ENCODE measurements at regions not wholly inside any gene's neighbourhood (a gene's known extent, or its start where the extent isn't known, plus 50 kb on each side); places are given as distances from the start of the nearest gene placed in this dataset.

GRCh38 chr2:128624956-128625355, 306.3 kb upstream of the HS6ST1 start:
- CTCF ChIA-PET: no interaction called here
- no peaks in the 10 kb centered on the region for H3K36me3 Mint-ChIP-seq
- no peak overlapping the region for H3K4me3 Mint-ChIP-seq
- POLR2A ChIA-PET: no interaction called here
- intact Hi-C loops (cut with micrococcal nuclease): no loop called here
- H3K27me3 Mint-ChIP-seq: peaks cover 4% of the 10 kb centered on the region
- H3K27ac Mint-ChIP-seq: no peak overlapping the region
- DNase-seq: no peak
- H3K9me3 Mint-ChIP-seq: no peaks in the 10 kb centered on the region
- peaks cover 5% of the 10 kb centered on the region for H3K4me1 Mint-ChIP-seq (ENCODE audit: low read depth)

- H3K27me3 Mint-ChIP-seq: peaks cover 4% of the 10 kb centered on the region
- CTCF ChIA-PET: no interaction called here
- no peak overlapping the region for H3K4me3 Mint-ChIP-seq
These were observed 306.8 kb upstream of the HS6ST1 start for GRCh38 chr2:128625421-128625820.

GRCh38 chr2:128625963-128626759, 307.5 kb upstream of the HS6ST1 start:
- intact Hi-C loops (cut with micrococcal nuclease): no loop called here
- DNase-seq: no peak
- Mint-ChIP-seq H3K36me3 (no peaks in the 10 kb centered on the region), H3K4me3 (no peak overlapping the region), H3K27me3 (peaks cover 4% of the 10 kb centered on the region), H3K4me1 (ENCODE audit: low read depth) (peaks cover 5% of the 10 kb centered on the region), H3K9me3 (no peaks in the 10 kb centered on the region), H3K27ac (no peak overlapping the region)
- POLR2A ChIA-PET: no interaction called here
- CTCF ChIA-PET: no interaction called here

More at GRCh38 chr2:128625421-128625820, 306.8 kb upstream of the HS6ST1 start:
- no peak overlapping the region for H3K27ac Mint-ChIP-seq
- no peaks in the 10 kb centered on the region for H3K36me3 Mint-ChIP-seq
- intact Hi-C loops (cut with micrococcal nuclease): no loop called here
- no peak for DNase-seq
- H3K9me3 Mint-ChIP-seq: no peaks in the 10 kb centered on the region
- POLR2A ChIA-PET: no interaction called here
- peaks cover 5% of the 10 kb centered on the region for H3K4me1 Mint-ChIP-seq (ENCODE audit: low read depth)

GRCh38 chr2:128626760-128627511, 308.3 kb upstream of the HS6ST1 start:
- Mint-ChIP-seq H3K27ac (no peak overlapping the region), H3K27me3 (peaks cover 4% of the 10 kb centered on the region), H3K36me3 (no peaks in the 10 kb centered on the region), H3K4me1 (ENCODE audit: low read depth) (peaks cover 5% of the 10 kb centered on the region), H3K4me3 (no peak overlapping the region), H3K9me3 (no peaks in the 10 kb centered on the region)
- ChIA-PET CTCF (no interaction called here), POLR2A (interaction anchor here (0.5 kb wide), 1 partner anchor 293 kb away, joined by 4 read pairs; no protein-coding TSS in a partner anchor)
- intact Hi-C loops (cut with micrococcal nuclease): no loop called here
- no peak for DNase-seq

GRCh38 chr2:128628206-128628605, 309.5 kb upstream of the HS6ST1 start:
- Mint-ChIP-seq H3K4me3 (no peak overlapping the region), H3K36me3 (no peaks in the 10 kb centered on the region), H3K27me3 (peaks cover 4% of the 10 kb centered on the region), H3K27ac (no peak overlapping the region), H3K9me3 (no peaks in the 10 kb centered on the region), H3K4me1 (ENCODE audit: low read depth) (peaks cover 5% of the 10 kb centered on the region)
- POLR2A ChIA-PET: no interaction called here
- CTCF ChIA-PET: no interaction called here
- intact Hi-C loops (cut with micrococcal nuclease): no loop called here
- no peak for DNase-seq

- Mint-ChIP-seq H3K27me3 (peaks cover 4% of the 10 kb centered on the region), H3K36me3 (no peaks in the 10 kb centered on the region), H3K27ac (no peak overlapping the region), H3K4me3 (no peak overlapping the region), H3K4me1 (ENCODE audit: low read depth) (peaks cover 5% of the 10 kb centered on the region), H3K9me3 (no peaks in the 10 kb centered on the region)
- CTCF ChIA-PET: interaction anchor here (1.2 kb wide), 1 partner anchor 19 kb away, joined by 3 read pairs; no protein-coding TSS in a partner anchor
- intact Hi-C loops (cut with micrococcal nuclease): no loop called here
- no peak for DNase-seq
- POLR2A ChIA-PET: no interaction called here
These were observed 310.3 kb upstream of the HS6ST1 start for GRCh38 chr2:128628996-128629395.

- H3K9me3 Mint-ChIP-seq: no peaks in the 10 kb centered on the region
- CTCF ChIA-PET: no interaction called here
- peaks cover 4% of the 10 kb centered on the region for H3K27me3 Mint-ChIP-seq
- no peak for DNase-seq
- no peak overlapping the region for H3K4me3 Mint-ChIP-seq
- H3K27ac Mint-ChIP-seq: no peak overlapping the region
- intact Hi-C loops (cut with micrococcal nuclease): no loop called here
- POLR2A ChIA-PET: no interaction called here
- no peaks in the 10 kb centered on the region for H3K36me3 Mint-ChIP-seq
- no peaks in the 10 kb centered on the region for H3K4me1 Mint-ChIP-seq (ENCODE audit: low read depth)
These were observed 312.5 kb upstream of the HS6ST1 start for GRCh38 chr2:128630974-128631697.

GRCh38 chr2:128631698-128632500, 313.2 kb upstream of the HS6ST1 start:
- no peak for DNase-seq
- Mint-ChIP-seq H3K27me3 (no peaks in the 10 kb centered on the region), H3K4me1 (ENCODE audit: low read depth) (no peaks in the 10 kb centered on the region), H3K4me3 (no peak overlapping the region), H3K36me3 (no peaks in the 10 kb centered on the region), H3K27ac (no peak overlapping the region), H3K9me3 (no peaks in the 10 kb centered on the region)
- intact Hi-C loops (cut with micrococcal nuclease): no loop called here
- POLR2A ChIA-PET: no interaction called here
- CTCF ChIA-PET: no interaction called here

GRCh38 chr2:128632501-128632800, 313.8 kb upstream of the HS6ST1 start:
- CTCF ChIA-PET: no interaction called here
- no peak overlapping the region for H3K4me3 Mint-ChIP-seq
- no peak for DNase-seq
- no peak overlapping the region for H3K27ac Mint-ChIP-seq
- POLR2A ChIA-PET: no interaction called here
- intact Hi-C loops (cut with micrococcal nuclease): no loop called here
- no peaks in the 10 kb centered on the region for H3K36me3 Mint-ChIP-seq
- H3K9me3 Mint-ChIP-seq: no peaks in the 10 kb centered on the region
- no peaks in the 10 kb centered on the region for H3K27me3 Mint-ChIP-seq
- no peaks in the 10 kb centered on the region for H3K4me1 Mint-ChIP-seq (ENCODE audit: low read depth)

GRCh38 chr2:128633501-128633900, 314.8 kb upstream of the HS6ST1 start:
- Mint-ChIP-seq H3K27ac (no peak overlapping the region), H3K4me1 (ENCODE audit: low read depth) (no peaks in the 10 kb centered on the region), H3K9me3 (no peaks in the 10 kb centered on the region), H3K27me3 (peaks cover under 1% of the 10 kb centered on the region), H3K36me3 (no peaks in the 10 kb centered on the region), H3K4me3 (no peak overlapping the region)
- ChIA-PET CTCF (no interaction called here), POLR2A (no interaction called here)
- intact Hi-C loops (cut with micrococcal nuclease): no loop called here
- no peak for DNase-seq

- ChIA-PET POLR2A (no interaction called here), CTCF (no interaction called here)
- no peaks in the 10 kb centered on the region for H3K9me3 Mint-ChIP-seq
These were observed 316.8 kb upstream of the HS6ST1 start for GRCh38 chr2:128635361-128635900.

GRCh38 chr2:128636802-128637147, 318.1 kb upstream of the HS6ST1 start:
- ChIA-PET CTCF (no interaction called here), POLR2A (no interaction called here)
- H3K27me3 Mint-ChIP-seq: peaks cover 1% of the 10 kb centered on the region
- DNase-seq: no peak
- H3K27ac Mint-ChIP-seq: no peak overlapping the region
- intact Hi-C loops (cut with micrococcal nuclease): no loop called here
- H3K4me1 Mint-ChIP-seq (ENCODE audit: low read depth): no peaks in the 10 kb centered on the region
- H3K9me3 Mint-ChIP-seq: no peaks in the 10 kb centered on the region
- no peak overlapping the region for H3K4me3 Mint-ChIP-seq
- no peaks in the 10 kb centered on the region for H3K36me3 Mint-ChIP-seq

More at GRCh38 chr2:128635361-128635900, 316.8 kb upstream of the HS6ST1 start:
- Mint-ChIP-seq H3K4me1 (ENCODE audit: low read depth) (no peaks in the 10 kb centered on the region), H3K27me3 (peaks cover 1% of the 10 kb centered on the region), H3K4me3 (no peak overlapping the region), H3K36me3 (no peaks in the 10 kb centered on the region), H3K27ac (no peak overlapping the region)
- peak; percentile 5 for DNase-seq
- intact Hi-C loops (cut with micrococcal nuclease): no loop called here

Measured in activated CD4-positive, alpha-beta memory T cell treated with anti-CD3 and anti-CD28 coated beads for 36 hours (primary cell).